ENCODE measurements at regions not wholly inside any gene's neighbourhood (a gene's known extent, or its start where the extent isn't known, plus 50 kb on each side); places are given as distances from the start of the nearest gene placed in this dataset. TPM values are rescaled to one million over a fixed set of nuclear protein-coding genes. Genes with fewer than 3 reads are reported as not detected.

DNA sequence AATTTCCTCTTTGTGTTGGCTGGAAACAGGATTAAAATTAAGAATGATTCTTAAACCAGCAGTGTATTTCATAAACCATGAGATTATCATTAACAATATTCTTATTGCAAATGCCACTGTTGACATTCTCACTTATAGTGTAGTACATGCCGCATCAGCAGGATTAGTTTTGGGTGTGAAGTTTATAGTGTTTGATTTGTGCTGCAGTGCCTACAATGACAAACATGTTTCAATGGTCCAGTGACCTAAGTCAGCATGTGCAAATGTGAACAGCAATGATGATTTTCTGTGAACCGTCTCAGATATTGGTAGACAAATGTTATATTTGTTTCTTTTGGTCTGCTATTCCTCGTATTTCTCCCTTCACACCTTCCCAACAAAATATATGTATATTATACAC, 49.8 kb upstream of the TDRD3 start:
- Histone ChIP-seq H3K79me2 (replicated peaks; ENCODE audit: insufficient read depth) (no peaks in the 10 kb centered on the region), H4K20me1 (replicated peaks; ENCODE audit: insufficient read depth) (no peaks in the 10 kb centered on the region), H3F3A (replicated peaks; ENCODE audit: low read depth) (no peaks in the 10 kb centered on the region), H3K9me2 (ENCODE audit: insufficient read depth) (peaks cover 14% of the 10 kb centered on the region), H3K4me1 (ENCODE audit: insufficient read depth) (no peaks in the 10 kb centered on the region), H3K27me3 (ENCODE audit: insufficient read depth) (no peaks in the 10 kb centered on the region), H2AFZ (no peak overlapping the region), H3K36me3 (ENCODE audit: insufficient read depth) (no peaks in the 10 kb centered on the region), H3K4me2 (no peak overlapping the region), H3K27ac (ENCODE audit: low read depth) (no peak overlapping the region), H3K4me3 (no peak overlapping the region)
- TF ChIP-seq EZH2 (IDR thresholded peaks at IDR 0.05; ENCODE audit: low read depth, unreplicated experiment), result no peak
- no peak for TF ChIP-seq REST (IDR thresholded peaks at IDR 0.05; ENCODE audit: unreplicated experiment)
- TF ChIP-seq POLR2AphosphoS5 (IDR thresholded peaks at IDR 0.05; ENCODE audit: low read depth), result no peak
- no peak for TF ChIP-seq NANOG (IDR thresholded peaks at IDR 0.05; ENCODE audit: borderline replicate concordance)
- TF ChIP-seq ZNF114 (CRISPR knock-in tag; IDR thresholded peaks at IDR 0.05), result no peak
- ATAC-seq (no peak), DNase-seq (ENCODE audit: low spot score) (no peak)
- H3K4me1 Mint-ChIP-seq, result no peaks in the 10 kb centered on the region
- H3K4me3 Mint-ChIP-seq, result no peak overlapping the region
- no peaks in the 10 kb centered on the region for H3K36me3 Mint-ChIP-seq (ENCODE audit: low read depth)
- no peaks in the 10 kb centered on the region; the same call in 2 of the 3 replicates for H3K9me3 Mint-ChIP-seq
- H3K27me3 Mint-ChIP-seq (ENCODE audit: insufficient read depth, low read depth, poor library complexity), result no peaks in the 10 kb centered on the region
- H3K27ac Mint-ChIP-seq, result no peak overlapping the region

Small RNAs in the stretch of these regions (small RNA-seq; reads per million reads assigned to genes)
- gene AL359920.1 (ENCODE audit: low replicate concordance), result not detected
